Sigmoid colon (tissue), 4 donors: ENCODE measurements at regions not wholly inside any gene's neighbourhood (a gene's known extent, or its start where the extent isn't known, plus 50 kb on each side); places are given as distances from the start of the nearest gene placed in this dataset.

Source experiments
- POLR2AphosphoS5 ChIP-seq, 4 donors: sonication (generic); formaldehyde crosslinking; IDR thresholded peaks; one replicate each; pipeline ENCODE4 v1.6.1; 2017; ENCODE audit warnings: antibody characterized with exemption in 4 of 4
- TF ChIP-seq, protein P1 (sequence below), 4 experiments: fragments of 450-650 bp in 3 of 4; fragments of 200-600 bp in 1 of 4; IDR thresholded peaks; one replicate each; pipeline ENCODE4 v1.5.1; 2016 to 2019; ENCODE audit warnings: antibody characterized with exemption in 4 of 4, mild to moderate bottlenecking in 3 of 4, moderate library complexity in 2 of 4

DNA sequence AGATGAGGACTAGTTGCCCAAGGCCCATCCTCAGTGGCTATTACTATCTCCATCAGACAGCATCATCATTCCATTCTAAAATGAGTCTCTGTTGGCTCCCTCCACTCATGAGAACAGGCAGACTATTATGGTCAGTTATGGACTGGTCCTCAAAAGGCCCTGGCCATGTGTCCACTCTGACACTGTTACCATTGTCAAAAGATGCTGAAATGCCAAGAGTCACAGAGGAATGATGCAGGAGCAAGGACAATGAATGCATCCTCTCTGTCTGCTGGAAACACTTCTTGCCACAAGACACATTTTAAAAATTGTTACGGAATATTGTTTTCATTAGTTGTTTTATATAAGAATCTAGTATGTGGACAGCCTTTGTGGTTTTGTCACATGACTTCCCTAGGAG, 53.3 kb upstream of the STT3B start:
- no peak for TF ChIP-seq POLR2AphosphoS5 (IDR thresholded peaks at IDR 0.05)
- TF ChIP-seq, protein P1, sequence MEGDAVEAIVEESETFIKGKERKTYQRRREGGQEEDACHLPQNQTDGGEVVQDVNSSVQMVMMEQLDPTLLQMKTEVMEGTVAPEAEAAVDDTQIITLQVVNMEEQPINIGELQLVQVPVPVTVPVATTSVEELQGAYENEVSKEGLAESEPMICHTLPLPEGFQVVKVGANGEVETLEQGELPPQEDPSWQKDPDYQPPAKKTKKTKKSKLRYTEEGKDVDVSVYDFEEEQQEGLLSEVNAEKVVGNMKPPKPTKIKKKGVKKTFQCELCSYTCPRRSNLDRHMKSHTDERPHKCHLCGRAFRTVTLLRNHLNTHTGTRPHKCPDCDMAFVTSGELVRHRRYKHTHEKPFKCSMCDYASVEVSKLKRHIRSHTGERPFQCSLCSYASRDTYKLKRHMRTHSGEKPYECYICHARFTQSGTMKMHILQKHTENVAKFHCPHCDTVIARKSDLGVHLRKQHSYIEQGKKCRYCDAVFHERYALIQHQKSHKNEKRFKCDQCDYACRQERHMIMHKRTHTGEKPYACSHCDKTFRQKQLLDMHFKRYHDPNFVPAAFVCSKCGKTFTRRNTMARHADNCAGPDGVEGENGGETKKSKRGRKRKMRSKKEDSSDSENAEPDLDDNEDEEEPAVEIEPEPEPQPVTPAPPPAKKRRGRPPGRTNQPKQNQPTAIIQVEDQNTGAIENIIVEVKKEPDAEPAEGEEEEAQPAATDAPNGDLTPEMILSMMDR (IDR thresholded peaks at IDR 0.05): no peak
